ENCODE measurements at regions not wholly inside any gene's neighbourhood (a gene's known extent, or its start where the extent isn't known, plus 50 kb on each side); places are given as distances from the start of the nearest gene placed in this dataset.
A peak's percentile ranks its signal among the peaks of the same experiment; 100 is the strongest.

DNA sequence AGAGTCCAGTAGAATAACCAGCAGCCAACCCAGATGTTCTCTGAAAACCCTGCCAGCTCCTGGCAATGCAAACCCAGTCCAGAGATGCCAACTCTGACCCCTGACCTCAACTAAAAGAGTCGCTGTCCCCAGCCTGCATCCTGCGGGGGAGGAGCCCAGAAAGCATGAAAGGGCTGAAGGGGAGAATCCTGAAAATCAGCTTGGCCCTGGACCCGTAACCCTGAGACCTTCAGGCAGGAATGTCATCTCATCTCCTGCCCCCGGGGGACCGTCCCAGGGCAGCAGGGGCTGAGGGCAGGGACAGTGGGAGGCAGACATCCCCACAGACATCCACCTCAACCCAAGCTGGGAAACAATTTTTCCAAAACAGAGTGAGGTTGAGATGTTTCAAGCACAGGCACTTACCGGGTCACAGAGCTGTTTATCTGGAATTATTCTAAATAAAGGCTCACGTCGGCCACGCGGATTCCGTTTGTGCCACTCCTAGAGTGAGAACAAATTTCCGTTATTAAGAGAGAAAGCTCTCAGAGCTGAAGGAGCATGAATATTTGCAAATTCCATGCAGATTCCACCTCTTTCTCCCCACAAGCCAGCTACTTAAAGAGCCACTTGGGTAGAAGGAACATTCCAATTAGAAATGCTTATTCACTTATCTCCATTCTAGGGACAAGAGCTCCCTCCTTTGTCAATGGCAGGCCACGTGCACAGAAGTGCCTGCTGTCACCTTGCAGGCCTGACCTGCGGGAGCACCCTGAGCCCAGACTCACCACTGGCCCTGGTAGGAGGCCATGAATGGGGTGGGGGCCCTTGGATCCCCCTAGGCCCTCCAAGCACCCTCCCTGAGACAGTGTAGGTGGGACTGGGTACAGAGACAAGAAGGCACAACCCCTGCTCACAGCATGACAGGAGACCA, 240.1 kb downstream of the NPHP4 start:
- peak in 5 of 10 donors; percentile 6 to 79 (median 14) for DNase-seq
- intact Hi-C loops (cut with DNase I) = no loop called here

DNA sequence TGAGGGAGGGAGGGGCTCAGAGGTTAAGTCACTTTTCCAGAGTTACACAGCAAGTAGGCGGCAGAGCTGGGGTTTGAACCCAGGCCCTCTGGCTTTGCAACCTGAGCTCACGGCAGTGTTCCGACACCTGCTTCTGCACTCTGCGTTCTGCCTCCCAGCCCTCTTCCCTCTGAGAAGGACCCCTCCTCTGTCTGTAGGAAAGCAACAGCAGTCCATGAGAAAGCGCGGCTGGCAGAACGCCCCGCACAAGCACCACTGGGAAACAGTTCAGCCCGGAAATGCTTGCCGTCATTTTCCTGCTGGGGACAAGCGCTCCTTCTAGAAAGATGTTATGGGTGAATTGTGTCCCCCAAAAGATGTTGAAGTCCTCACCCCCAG, 241.1 kb downstream of the NPHP4 start:
- intact Hi-C loops (cut with DNase I) = no loop called here
- peak in 4 of 10 donors; percentile 1 to 67 (median 10) for DNase-seq

DNA sequence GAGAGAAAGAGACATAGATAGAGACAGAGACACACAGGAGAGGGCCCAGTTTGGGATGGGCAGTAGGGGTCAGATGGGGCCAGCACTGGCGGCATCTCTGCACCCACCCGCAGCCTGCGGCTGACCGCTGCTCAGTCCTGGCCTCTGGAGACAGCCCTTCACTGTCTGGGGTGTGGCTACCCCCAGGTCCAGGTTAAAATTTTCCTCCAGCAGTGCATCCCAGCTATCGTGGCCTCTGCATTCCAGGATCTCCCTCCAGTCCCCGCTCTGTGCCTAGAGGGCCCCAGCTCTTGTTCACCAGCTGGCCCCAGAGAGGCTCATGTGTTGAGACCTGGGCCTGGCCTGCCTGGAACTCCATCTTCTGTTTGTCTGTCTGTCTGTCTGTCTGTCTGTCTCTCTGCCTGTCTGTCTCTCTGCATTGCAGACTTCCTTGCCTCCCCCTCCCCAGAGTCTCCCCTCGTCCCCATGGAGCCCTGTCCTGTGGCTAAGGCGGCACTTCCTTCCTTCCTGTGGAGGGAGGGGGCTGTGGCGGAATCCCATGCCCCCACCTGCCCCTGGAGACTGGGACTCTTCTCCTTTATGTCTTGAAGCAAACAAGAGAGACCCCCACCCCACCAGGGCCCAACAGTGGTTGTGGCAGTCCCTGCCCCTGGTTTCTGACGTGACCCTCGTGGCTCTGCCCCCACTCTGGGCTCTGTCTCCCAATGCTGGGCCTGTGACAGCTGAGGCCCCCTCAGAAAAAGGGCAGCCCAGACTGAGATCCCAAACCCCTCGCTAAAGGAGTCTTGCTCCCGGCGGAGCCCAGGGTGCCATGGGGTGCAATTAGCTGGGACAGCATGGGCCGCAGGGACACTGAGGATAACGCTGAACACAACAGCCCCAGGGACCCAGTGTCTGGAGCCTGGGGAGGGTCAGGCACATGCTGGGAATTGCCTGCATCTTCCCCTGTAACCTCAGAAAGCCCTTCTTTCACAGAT, 241.8 kb downstream of the NPHP4 start:
- intact Hi-C loops (cut with DNase I) = no loop called here
- peak in 3 of 10 donors; percentile 1 to 56 (median 3) for DNase-seq

DNA sequence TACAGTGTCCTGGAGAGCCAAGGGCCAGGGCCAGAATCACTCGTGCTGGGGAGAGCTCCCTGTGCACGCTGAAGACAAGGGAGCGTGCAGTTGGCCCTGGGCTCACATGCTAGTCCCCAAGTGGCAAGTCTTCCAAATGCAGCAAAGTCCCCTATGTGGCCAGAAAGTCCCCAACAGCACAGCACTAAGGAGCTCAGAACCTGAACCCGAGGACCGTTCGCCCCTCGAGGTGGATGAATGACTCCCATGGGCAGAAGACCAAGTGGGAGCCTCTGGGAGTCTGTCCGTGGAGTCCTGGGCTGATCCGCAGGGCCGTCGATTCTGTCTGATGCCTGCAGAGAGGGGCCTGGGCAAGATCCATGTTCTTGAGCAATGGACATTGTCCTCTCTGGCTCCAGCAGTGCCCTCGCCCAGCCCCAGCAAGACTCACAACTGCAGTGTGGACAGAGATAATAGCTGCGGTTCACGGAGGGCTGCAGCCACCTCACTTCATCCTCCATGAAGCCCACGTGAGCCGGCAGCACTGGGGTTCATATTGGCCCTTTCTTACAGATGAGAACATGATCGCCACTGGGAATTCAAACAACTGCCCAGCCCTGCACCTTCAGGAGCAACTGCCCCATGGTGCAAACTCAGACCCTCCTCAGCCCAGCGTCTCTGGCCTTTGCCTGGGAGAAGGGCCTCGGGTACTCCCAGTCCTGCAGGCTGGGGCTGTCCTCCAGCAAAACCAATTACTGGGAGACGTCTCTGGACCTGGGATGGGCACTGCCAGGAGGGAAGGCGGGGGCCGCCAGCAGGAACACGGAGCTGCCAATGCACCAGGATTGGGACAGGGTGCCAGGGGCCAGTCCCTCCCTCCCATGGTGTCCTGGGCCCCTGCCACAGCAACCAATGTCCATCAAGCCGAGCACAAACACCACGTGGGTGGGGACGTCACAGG, 243.7 kb downstream of the NPHP4 start:
- peak in 4 of 10 donors; percentile 1 to 65 (median 26) for DNase-seq
- intact Hi-C loops (cut with DNase I) = loop anchor here (5.0 to 10.0 kb wide), 2 partner anchors 111 to 226 kb away; no protein-coding TSS in a partner anchor

DNA sequence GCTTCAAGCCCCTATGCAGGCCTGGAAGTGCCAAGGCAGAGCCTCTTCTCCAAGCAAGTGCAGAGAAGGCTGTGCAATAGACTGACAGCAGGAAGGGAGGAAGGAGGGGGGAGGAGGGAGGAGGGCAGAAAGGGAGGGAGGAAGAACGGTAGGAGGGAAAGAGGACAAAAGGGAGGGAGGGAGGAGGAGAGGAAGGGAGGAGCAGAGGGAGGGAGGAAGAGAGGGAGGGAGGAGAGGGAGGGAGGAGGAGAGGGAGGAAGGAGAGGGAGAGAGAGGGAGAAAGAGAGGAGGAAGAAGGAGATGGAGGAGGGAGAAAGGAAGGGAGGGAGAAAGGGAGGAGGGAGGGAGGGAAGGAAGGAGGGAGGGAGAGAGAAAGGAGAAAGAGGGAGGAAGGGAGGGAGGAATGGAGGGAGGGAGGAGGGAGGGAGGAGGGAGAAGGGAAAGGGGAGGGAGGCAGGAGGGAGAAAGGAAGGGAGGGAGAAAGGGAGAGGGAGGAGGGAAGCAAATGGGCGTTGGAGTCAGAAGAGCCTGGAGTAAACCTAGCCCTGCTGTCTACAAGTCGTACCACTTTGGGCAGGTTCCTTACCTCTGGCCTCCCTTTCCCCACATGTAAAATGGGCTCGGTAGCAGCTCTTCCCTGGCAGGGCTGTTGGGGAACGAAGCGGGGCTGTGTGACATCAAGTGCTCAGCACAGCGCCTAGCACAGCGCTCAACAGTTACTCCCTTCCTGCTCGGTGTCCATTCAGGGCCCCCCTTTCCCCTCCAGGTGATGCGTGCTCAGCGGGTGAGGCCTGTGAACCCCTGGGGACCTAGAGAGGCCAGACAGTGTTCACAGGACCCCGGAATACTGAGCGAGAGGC, 244.6 kb downstream of the NPHP4 start:
- peak in 5 of 10 donors; percentile 4 to 55 (median 5) for DNase-seq
- intact Hi-C loops (cut with DNase I) = loop anchor here (5.0 to 10.0 kb wide), 2 partner anchors 110 to 227 kb away; no protein-coding TSS in a partner anchor

DNA sequence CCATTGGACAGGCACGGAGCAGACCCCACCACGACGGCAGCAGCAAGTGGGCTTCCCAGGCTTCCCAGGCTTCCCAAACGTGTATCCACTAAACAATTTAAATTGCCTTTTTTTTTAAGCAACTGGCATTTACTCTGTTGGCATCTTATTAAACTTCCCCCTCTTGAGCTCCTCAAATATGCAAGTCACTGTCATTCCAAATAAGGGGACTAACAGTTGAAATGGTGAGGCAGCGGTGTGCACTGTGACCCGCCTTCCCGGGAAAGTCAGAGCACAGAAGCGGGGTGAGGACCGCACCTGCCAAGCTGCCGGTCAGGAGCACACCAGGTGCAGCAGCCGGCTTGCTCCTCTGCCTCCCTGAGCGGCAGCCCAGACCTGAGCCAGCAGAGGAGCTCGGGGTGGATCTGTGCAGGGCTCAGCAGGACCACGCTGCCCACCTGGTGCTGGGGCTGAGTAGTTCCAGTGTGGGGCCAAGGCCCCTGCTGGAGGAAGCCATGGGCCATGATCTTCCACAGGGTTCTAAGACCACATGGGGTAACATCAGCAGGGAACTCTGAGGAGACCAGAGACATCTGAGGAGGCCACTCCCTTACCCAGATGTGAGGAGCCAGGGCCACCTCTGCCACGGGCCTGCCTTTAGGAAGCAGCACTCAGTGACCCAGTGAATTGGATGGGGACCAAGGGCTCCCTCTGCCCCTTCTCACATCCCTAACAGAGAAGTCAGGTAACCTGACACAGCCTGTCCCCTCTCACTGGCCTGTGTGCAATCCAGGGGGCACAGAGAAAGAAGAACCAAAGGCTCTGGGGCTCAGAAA, 245.4 kb downstream of the NPHP4 start:
- intact Hi-C loops (cut with DNase I) = loop anchor here (5.0 to 10.0 kb wide), 2 partner anchors 110 to 228 kb away; no protein-coding TSS in a partner anchor
- DNase-seq = peak in 5 of 10 donors; percentile 6 to 76 (median 9)

DNA sequence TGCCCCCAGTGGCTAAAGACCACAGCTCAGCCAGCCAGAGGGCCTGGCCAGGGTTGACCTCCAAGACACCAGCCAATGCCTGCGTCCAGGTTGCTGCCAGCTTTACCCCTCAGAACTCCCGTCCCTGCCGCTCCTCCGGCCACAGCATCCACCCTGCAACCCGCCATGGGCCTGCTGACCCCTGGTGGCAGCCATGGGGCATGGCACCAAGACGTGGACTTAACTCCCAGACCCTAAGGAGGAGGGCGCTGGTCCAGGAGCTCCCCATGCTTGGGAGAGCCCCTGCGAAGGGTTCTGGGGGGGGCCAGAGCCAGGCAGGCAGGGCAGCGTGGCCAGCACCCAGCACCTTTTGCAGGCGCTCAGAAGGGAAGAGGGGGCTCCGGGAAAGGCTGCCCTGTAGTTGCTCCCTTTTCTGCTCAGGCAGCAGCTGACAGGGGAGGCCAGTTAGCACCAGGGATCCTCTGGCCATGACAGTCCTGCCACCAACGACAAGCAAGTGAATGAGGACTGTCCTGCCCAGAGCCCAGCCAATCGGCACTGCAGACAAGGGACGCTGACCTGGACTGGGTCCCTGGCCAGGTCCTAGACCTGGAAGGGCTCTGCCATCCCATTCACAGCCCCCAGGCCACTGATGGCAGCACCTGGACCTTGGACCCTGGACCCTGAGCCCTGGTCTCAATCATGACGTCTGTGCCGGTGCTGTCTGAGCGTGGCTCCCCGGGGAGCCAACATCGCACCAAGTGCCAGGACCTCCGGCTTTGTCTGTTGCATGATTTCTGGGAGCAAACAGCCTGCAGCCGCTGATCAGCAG, 246.2 kb downstream of the NPHP4 start:
- DNase-seq = peak in 9 of 10 donors; percentile 63 to 96 (median 73)
- intact Hi-C loops (cut with DNase I) = loop anchor here (2.0 to 10.0 kb wide), 3 partner anchors 109 to 231 kb away; no protein-coding TSS in a partner anchor

DNA sequence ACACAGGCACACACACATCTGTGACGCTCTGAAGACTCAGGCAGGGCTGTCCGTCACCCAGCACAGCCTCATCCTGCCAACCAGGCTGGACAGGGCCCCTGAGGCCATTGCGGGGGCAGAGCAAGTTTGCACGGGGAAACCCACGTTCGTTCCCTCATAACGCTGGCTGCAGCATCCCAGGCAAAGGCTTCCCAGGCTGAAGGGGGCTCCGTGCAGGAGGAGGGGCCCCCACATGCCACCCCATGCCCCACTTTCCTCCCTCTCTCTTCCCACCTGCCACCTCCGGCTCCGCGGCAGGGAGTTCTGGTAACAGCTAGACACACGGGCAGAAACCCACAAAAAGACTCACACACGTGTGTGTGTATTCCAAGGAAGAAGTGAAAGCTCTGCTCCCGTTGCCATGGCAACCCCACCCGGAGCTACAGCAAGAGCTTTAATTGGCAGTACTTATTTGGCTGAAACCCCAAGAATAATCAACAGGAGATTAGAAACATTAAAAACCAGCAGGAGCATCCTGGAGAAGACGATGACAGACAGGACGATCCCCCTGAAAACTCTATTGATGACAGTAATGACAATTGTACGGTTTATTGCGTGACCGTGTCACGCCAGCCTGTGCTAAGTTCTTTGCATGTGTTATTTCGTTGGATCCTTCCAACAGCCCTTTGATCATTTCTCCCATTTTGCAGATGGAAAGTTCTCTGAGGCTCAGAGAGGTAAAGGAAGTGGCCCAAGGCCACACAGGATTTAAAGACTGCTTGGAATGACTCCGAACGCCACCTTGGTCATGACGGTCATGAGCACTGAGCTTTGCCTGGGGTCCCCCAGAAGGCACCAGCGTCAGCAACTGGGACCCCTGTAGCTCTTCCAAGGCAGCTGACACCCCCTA, 247.1 kb downstream of the NPHP4 start:
- peak; percentile 32 to 97 (median 77) for DNase-seq
- intact Hi-C loops (cut with DNase I) = loop anchor here (2.0 to 10.0 kb wide), 3 partner anchors 108 to 230 kb away; no protein-coding TSS in a partner anchor

DNA sequence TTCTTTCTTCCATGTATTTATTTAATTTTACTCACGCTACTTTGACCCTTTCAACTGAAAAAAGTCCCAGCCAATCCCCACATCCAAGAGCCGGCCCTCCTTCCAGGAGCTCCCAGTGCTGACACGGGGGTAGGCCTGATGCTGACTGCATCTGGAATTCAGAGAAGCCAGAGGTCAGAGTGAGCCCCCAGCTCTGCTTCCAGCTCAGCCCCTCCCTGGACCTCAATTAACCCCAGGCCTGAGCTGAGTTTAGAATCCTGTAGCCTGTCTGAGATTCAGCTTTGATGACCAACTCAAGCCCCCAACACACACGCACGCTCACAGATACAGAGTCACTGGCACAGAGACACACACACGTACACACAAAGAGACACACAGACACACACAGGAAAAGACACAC, 247.9 kb downstream of the NPHP4 start:
- DNase-seq = peak in 6 of 10 donors; percentile 1 to 55 (median 26)
- intact Hi-C loops (cut with DNase I) = loop anchor here (2.0 to 10.0 kb wide), 2 partner anchors 230 kb away; no protein-coding TSS in a partner anchor

DNA sequence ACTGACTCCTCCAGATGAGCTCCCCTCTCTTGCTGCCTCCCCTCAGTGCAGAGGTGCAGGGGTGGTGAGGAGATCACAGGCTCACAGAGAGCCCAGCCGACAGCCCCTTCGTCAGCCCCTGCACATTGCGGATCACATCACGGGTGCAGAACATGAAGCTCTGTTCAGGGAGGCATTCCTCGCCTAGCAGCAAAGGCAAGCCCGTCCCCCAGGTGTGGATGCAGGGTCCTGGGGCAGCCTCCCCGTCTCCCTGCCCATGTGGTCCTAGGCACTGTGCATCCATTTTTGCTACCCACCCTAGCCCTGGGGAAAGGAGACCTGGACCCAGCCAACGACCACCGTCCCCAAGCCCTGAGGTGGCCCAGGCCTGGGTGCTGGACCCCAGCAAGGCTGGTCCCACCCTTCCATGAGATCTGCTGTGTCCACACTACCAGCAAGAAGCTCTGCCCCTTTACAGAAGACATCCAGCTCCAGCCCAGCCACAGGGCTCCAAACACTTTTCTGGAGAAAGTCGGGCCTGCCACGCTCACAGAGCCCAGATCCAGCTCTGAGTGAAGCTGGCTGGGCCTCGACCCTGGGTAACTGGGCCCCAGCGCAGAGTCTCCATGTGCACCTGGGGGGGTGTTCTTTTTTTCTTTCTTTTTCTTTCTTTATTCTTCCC, 248.7 kb downstream of the NPHP4 start:
- peak in 6 of 10 donors; percentile 3 to 78 (median 30) for DNase-seq
- intact Hi-C loops (cut with DNase I) = loop anchor here (2.0 to 10.0 kb wide), 2 partner anchors 229 to 231 kb away; no protein-coding TSS in a partner anchor

DNA sequence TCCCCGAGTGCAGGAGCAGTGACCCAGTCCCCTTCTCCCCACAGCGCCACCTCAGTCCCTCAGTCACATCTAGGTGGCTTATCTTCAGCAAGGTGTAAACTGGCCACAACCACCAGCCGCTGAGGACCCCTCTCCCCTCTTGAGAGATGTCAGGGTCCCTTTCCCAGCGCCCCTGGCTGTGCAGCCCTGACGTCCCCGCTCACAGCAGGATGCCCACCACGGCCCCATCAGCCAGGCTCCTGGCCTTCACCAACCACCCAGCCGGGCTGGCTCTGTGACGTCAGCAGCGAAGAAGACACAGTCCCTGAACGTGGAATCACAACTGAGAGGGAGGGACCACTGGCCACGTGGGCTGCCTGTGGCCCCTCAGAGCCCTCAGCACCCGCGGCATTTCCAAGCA, 249.4 kb downstream of the NPHP4 start:
- intact Hi-C loops (cut with DNase I) = loop anchor here (10.0 kb wide), 1 partner anchor 232 kb away; no protein-coding TSS in a partner anchor
- DNase-seq = peak in 5 of 10 donors; percentile 5 to 72 (median 56)

DNA sequence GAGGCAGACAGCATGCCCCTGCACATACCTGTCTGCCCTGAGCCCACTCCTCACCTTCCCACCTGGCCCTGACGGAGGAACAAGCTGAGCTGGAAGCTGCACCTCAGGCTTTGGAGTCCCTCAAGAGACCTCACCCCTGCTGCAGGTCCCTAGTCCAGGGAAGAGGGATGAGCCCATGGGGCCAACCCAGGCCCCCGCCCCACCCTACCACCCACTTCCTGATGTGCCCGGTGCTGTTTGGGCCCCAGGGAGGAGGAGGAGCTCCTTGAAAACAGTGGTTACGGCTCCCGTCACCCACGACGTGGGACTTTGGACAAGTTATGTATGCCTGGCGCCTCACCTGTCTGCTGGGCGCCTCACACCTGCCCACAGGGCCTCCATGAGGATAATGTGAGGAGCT, 250.2 kb downstream of the NPHP4 start:
- DNase-seq = peak in 4 of 10 donors; percentile 4 to 66 (median 22)
- intact Hi-C loops (cut with DNase I) = loop anchor here (10.0 kb wide), 1 partner anchor 233 kb away; no protein-coding TSS in a partner anchor

DNA sequence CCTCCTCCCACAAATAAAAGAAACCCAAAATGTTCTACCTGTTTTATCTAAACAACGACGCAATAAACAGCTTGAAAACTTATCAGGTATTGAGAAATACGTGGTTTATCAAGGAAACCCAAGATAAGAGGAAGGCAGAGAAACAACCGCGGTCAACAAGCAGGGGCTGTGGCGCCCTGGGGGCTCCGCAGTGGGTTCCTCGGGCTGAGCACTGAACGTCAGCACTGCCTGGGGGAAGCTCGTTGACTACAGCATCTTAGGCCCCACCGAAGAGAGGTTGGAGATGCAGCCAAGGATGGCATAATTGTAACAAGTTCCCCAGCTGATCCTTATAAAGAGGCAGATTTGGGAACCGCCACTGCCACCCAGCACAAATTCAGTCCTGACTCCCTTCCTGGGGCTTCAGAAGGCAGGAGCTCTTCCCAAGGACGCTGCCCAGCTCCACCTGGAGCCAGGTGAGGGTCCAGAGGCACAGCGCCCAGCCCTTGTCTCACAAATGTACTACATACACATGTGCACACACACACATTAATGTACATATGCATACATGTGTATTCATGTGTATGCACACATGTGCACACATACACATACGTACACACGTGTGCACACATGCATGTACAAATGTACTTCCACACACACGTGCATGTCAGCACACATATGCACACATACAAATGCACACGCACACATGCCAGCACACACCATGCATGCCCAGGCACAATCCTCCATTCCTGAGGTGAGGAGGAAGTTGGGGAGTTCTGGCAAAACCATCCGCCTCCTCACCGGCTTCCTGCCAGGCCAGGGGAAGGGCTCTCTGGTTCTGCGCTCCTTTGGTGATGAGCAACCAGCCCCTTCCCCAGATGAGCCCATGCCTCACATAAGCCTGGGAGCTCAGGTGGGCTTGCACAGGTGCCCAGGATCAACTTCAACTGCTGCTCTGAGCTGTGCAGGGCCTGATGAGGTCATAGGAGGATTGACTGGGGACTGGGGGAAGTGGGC, 251.1 kb downstream of the NPHP4 start:
- DNase-seq = peak in 5 of 10 donors; percentile 3 to 31 (median 24)
- intact Hi-C loops (cut with DNase I) = loop anchor here (10.0 kb wide), 1 partner anchor 234 kb away; no protein-coding TSS in a partner anchor
